Thymus (tissue), 11 donors: ENCODE measurements at regions not wholly inside any gene's neighbourhood (a gene's known extent, or its start where the extent isn't known, plus 50 kb on each side); places are given as distances from the start of the nearest gene placed in this dataset.

Experiments used
- DNase-seq, 9 donors: peaks; one replicate each; pipeline ENCODE4 v3.0.0-alpha.2; 2013; ENCODE audit warnings: low spot score in 9 of 9, low read depth in 6 of 9, missing footprints in 1 of 9
- H3K27ac ChIP-seq, 2 donors: one replicate each; pipeline ENCODE4 v1.5.1; 2013; ENCODE audit warnings: control low read depth in 1 of 2, low read depth in 1 of 2, low read length in 1 of 2, mild to moderate bottlenecking in 1 of 2, moderate library complexity in 1 of 2
- H3K27me3 ChIP-seq, 2 donors: one replicate each; pipeline ENCODE4 v1.5.1; 2013; ENCODE audit warnings: low read length in 1 of 2; ENCODE audit not compliant: control insufficient read depth in 2 of 2, insufficient read depth in 1 of 2
- H3K36me3 ChIP-seq, 2 donors: one replicate each; pipeline ENCODE4 v1.5.1; 2013; ENCODE audit warnings: low read length in 1 of 2, mild to moderate bottlenecking in 1 of 2, moderate library complexity in 1 of 2; ENCODE audit not compliant: control insufficient read depth in 2 of 2, insufficient read depth in 2 of 2
- H3K4me1 ChIP-seq, 2 donors: one replicate each; pipeline ENCODE4 v1.5.1; 2013; ENCODE audit warnings: low read length in 2 of 2; ENCODE audit not compliant: control insufficient read depth in 2 of 2, insufficient read depth in 2 of 2
- H3K4me3 ChIP-seq, 2 donors: one replicate each; pipeline ENCODE4 v1.5.1; 2013; ENCODE audit warnings: low read length in 2 of 2, control low read depth in 1 of 2, mild to moderate bottlenecking in 1 of 2
- H3K9me3 ChIP-seq, 2 donors: one replicate each; pipeline ENCODE4 v1.5.1; 2013; ENCODE audit warnings: low read length in 1 of 2, mild to moderate bottlenecking in 1 of 2; ENCODE audit not compliant: control insufficient read depth in 2 of 2, insufficient read depth in 1 of 2
- WGBS: extraction: QIAGEN DNeasy Blood & Tissue Kit; methylation state at CpG from one replicate; pipeline ENCODE4 v1.1.7; 2013; 5-methylcytosine and 5-hydroxymethylcytosine counted together
- donor health status: healthy.

DNA sequence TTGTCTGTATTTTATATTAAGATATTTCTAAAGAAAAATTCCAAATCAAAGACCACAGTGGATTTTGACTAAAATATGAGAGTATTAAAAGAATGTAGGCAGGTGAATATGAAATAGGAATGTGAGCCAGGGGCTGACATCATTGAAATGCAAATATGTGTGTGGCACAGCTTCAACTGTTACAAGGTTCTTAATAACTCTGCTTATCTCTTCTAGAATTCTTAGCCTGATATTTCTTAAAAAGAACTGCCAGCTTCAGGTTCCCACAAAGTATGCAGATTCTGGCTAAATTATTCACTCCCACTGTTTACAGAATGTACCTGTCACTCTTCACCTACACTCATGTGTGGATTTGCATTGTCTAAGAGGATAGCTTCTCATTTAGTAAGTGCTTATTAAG is 274.4 kb downstream of the DIRAS2 start:
- DNase-seq: no peak
- Histone ChIP-seq H3K9me3 (no peaks in the 10 kb centered on the region), H3K4me3 (no peak overlapping the region), H3K4me1 (no peaks in the 10 kb centered on the region), H3K27me3 (no peaks in the 10 kb centered on the region), H3K27ac (no peak overlapping the region), H3K36me3 (no peaks in the 10 kb centered on the region)

DNA sequence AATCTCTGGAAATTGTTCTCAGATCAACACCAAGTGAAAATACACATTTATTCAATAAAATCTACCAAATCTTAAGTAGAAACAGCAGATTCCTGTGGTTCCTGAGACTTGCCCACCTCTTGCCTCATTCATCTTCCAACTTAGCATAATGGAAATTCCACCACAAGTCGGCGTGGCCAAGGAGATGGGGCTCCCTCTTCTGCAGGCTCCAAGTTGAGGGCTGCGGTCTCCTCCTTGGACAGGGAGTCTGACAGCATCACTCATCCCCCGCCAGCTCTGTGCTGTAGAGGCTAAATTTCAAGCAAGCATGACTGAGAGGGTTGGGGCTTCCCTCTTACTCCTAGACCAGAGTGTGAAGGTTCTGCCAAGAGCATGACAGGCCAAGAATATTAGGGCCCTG is 273.7 kb downstream of the DIRAS2 start:
- Histone ChIP-seq H3K4me1 (no peaks in the 10 kb centered on the region), H3K27me3 (no peaks in the 10 kb centered on the region), H3K9me3 (no peaks in the 10 kb centered on the region), H3K4me3 (no peak overlapping the region), H3K36me3 (no peaks in the 10 kb centered on the region), H3K27ac (no peak overlapping the region)
- no peak for DNase-seq
- 91% methylated on average over 4 of the region's 4 CpGs for WGBS

DNA sequence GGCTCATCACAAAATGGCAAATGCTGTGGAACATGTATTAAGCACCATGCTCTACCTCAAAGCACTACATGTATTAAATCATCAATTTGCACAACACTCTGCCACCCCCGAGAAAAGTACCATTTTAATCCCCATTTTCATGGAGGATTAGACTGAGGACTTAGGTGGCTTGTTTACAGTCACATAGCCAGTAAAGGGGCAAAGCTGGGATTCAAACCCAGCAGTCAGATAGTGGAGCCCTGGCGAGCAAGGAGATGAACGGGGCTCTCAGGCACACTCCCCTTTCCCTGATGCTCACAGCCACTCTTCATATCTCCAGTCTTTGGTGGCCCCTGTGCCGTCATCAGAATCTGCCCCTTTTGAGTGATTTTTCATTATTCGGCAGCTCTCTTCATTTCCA is 262.9 kb downstream of the DIRAS2 start:
- no peak overlapping the region for H3K27ac ChIP-seq
- no peaks in the 10 kb centered on the region for H3K9me3 ChIP-seq
- WGBS: 91% methylated on average over 5 of the region's 5 CpGs
- peaks cover 0 to 2% of the 10 kb centered on the region in 2 donors for H3K27me3 ChIP-seq
- no peaks in the 10 kb centered on the region for H3K4me1 ChIP-seq
- no peak for DNase-seq
- H3K36me3 ChIP-seq: no peaks in the 10 kb centered on the region
- no peak overlapping the region for H3K4me3 ChIP-seq

DNA sequence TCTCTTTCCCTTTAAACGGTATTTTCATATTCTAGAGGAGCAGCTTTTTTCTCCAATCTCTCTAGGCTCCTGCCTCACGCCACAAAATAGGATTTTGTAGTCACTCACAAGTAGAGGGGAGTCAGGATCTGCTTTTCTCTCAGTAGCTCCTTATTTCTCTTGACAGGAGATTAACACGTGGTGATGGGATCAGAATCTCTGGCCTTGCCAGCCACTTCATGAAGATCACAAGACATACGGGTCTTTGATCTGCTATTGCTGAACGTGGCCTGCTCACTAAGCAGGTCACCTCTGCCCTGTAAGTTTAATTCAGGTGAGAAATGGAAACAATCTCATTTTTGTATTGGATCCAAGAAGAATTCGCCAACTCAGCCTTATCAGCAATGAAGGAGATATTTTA is 257.5 kb downstream of the DIRAS2 start:
- H3K27me3 ChIP-seq: peaks cover 0 to 4% of the 10 kb centered on the region in 2 donors
- no peak overlapping the region for H3K4me3 ChIP-seq

DNA sequence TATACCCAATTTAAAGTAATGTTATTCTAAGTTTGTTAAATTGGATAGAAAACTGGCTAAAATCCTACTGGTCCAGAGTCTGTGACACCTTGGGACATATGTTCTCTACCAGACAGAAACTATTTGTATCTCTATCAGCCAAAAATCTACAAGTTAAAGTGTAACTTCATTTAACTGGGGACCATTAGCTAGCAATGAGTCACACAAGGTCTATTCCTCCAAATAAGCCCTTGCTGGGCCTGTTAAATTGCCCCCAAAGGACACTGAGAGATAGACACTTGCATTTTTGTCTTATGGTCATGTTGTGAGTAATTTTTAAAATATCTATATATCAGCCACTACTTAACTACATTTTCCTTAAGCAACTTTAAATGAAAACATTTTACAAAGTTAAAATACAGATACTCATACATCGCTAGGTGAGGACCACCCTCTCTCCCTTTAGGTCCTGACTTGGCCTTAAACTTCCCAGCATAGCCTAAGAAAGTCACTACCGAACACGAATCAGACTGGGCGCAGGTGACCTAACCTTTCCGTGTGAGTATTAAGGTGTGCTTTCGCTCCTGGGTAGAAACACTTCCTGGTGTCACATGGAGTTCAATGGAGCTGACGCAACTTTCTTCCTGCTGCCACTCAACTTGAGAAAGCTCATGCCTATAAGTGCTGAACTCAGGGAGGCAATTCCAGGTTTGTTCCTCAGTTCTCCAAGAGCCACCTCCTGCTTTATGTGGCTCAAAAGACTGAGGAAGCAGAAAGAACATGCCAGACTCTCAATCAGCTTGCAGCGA is 249.1 kb downstream of the DIRAS2 start:
- DNase-seq: no peak
- 98% methylated on average over 8 of the region's 8 CpGs for WGBS

More for the DNA sequence above, 257.5 kb downstream of the DIRAS2 start:
- Histone ChIP-seq H3K4me1 (no peaks in the 10 kb centered on the region), H3K36me3 (no peaks in the 10 kb centered on the region), H3K27ac (no peak overlapping the region), H3K9me3 (no peaks in the 10 kb centered on the region)
- DNase-seq: no peak
- WGBS: 80% methylated on average over 6 of the region's 6 CpGs

DNA sequence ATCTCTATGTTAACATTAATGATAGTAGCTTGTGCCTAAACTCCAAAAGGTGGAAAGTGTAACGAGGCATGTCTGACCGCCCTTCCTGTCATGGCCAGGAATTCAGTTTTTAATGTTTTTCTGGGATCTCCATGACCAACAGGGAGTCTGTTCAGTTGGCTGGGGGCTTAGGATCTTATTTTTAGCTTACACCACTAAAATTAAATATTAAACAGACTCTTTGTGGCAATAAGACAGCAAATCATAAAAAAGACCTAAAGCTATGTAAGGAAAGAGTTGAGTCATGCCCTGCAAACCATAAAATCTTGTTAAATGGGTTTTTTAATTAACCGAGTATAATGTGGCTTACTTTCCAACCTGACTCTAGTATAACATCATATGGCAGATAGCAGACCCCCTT is 247.8 kb downstream of the DIRAS2 start:
- DNase-seq: no peak
- Histone ChIP-seq H3K36me3 (no peaks in the 10 kb centered on the region), H3K27ac (no peak overlapping the region), H3K9me3 (no peaks in the 10 kb centered on the region), H3K27me3 (no peaks in the 10 kb centered on the region), H3K4me3 (no peak overlapping the region), H3K4me1 (no peaks in the 10 kb centered on the region)
- WGBS: 96% methylated on average over 3 of the region's 3 CpGs

More for the DNA sequence above, 249.1 kb downstream of the DIRAS2 start:
- Histone ChIP-seq H3K9me3 (no peaks in the 10 kb centered on the region), H3K4me3 (no peak overlapping the region), H3K27me3 (no peaks in the 10 kb centered on the region), H3K4me1 (no peaks in the 10 kb centered on the region), H3K36me3 (no peaks in the 10 kb centered on the region), H3K27ac (no peak overlapping the region)

DNA sequence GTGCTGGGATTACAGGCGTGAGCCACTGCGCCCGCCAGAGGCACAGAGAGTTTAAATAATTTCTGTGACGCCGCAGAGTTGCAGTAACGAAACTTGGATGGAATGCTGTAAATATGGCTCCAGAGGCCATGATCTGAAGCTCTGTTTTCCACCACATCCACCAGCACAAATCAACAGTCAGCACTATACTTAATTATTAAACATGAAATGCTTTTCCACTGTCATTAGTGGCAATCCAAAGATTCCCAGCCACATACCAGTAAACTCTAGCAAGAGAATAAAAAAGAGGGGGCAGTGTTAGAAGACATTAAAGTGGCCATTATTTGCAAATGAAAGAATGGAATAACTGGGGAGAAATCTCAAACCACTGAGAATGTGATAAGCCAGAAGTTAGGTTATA is 242.5 kb downstream of the DIRAS2 start:
- H3K27me3 ChIP-seq: no peaks in the 10 kb centered on the region
- H3K4me3 ChIP-seq: no peak overlapping the region
- 96% methylated on average over 6 of the region's 6 CpGs for WGBS
- no peak overlapping the region for H3K27ac ChIP-seq
- H3K36me3 ChIP-seq: no peaks in the 10 kb centered on the region
- DNase-seq: no peak
- H3K9me3 ChIP-seq: no peaks in the 10 kb centered on the region
- H3K4me1 ChIP-seq: no peaks in the 10 kb centered on the region

DNA sequence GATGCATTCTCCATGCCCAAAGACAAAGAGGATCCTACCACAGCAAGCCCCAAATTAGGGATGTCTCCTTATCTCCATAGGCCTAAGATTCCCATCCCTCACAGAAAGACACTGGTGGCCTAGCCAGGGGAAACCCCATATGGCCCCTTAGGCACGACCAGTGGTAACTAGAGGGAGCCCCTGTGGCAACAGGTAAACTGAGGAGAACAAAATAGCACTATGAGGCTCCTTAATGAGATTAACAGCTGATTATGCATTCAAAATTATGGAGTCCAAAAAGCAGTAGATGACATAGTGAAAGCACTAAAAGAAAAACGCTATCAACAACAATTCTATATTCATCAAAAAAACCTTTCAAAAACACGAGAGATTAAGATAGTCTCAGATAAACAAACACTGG is 234.0 kb downstream of the DIRAS2 start:
- no peaks in the 10 kb centered on the region for H3K9me3 ChIP-seq
- DNase-seq: no peak
- no peak overlapping the region for H3K27ac ChIP-seq
- H3K36me3 ChIP-seq: no peaks in the 10 kb centered on the region
- no peaks in the 10 kb centered on the region for H3K4me1 ChIP-seq
- H3K4me3 ChIP-seq: no peak overlapping the region
- 89% methylated on average over 3 of the region's 3 CpGs for WGBS
- no peaks in the 10 kb centered on the region for H3K27me3 ChIP-seq

DNA sequence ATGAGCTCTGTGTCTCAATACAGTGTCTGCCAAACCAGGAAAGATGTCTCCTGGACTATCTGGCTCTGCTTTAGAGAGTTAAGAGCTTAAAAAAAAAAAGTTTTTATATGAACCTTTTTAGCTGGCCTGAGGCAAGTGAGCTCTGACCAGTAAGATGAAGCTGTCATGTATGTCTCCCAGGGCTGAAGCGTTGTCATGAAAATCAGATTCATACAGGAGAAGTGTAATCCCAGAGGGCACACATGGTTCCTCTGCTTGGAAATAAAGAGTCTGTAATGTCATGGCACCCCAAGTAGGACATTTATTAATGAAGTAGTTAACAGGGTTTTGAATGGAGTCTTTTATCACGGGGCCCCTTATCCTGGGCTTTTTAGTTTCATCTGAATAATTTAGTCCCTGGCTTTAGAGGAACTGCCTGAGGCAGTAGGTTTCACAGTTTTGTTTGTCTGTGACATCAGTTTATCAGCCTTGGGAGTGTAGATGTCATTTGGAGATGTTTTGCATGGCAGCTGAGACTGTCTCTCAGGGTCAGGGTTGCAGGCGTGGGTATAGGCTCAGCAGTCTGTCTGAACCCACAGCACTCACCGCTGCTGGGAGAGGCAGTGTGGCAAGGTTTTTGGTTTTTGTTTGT is 223.3 kb downstream of the DIRAS2 start:
- WGBS: 79% methylated on average over 4 of the region's 4 CpGs
- no peak for DNase-seq
- H3K4me3 ChIP-seq: no peak overlapping the region
- no peaks in the 10 kb centered on the region for H3K36me3 ChIP-seq
- no peaks in the 10 kb centered on the region for H3K4me1 ChIP-seq
- no peak overlapping the region for H3K27ac ChIP-seq
- no peaks in the 10 kb centered on the region for H3K27me3 ChIP-seq
- H3K9me3 ChIP-seq: no peaks in the 10 kb centered on the region
